MCF 10A (cell line): ENCODE measurements at regions not wholly inside any gene's neighbourhood (a gene's known extent, or its start where the extent isn't known, plus 50 kb on each side); places are given as distances from the start of the nearest gene placed in this dataset.
A peak's percentile ranks its signal among the peaks of the same experiment; 100 is the strongest.

Source experiments
- BruUV-seq: library from RNA; stranded (reverse); fragments of 400-500 nt; replicated peaks from 2 replicates; lab custom pipeline; 2021; lab: Mats Ljungman, UMichigan
- CTCF ChIA-PET: fragments of 300-600 bp; sonication (Branson Sonifier 250); formaldehyde crosslinking; extraction: SDS; loops from one replicate; lab custom pipeline; 2021; ENCODE audit warnings: antibody characterized with exemption, inconsistent platforms; lab: Yijun Ruan, JAX
- POLR2A ChIA-PET: fragments of 300-600, 350-650 bp; sonication (Branson Sonifier 250); formaldehyde crosslinking; extraction: SDS; loops from one replicate; lab custom pipeline; 2020; ENCODE audit warnings: antibody characterized with exemption, inconsistent platforms; lab: Yijun Ruan, JAX
- DNase-seq: peaks from one replicate; pipeline ENCODE4 v3.0.0-alpha.2; 2018; ENCODE audit not compliant: unreplicated experiment
- H3K27ac Mint-ChIP-seq: one replicate; pipeline ENCODE4 v1.8.0; 2022; ENCODE audit warnings: mild to moderate bottlenecking, low read depth, mixed read lengths; ENCODE audit not compliant: unreplicated experiment
- H3K27me3 Mint-ChIP-seq: one replicate; pipeline ENCODE4 v1.8.0; 2022; ENCODE audit warnings: mixed read lengths; ENCODE audit not compliant: insufficient read depth, unreplicated experiment
- H3K36me3 Mint-ChIP-seq: one replicate; pipeline ENCODE4 v1.8.0; 2022; ENCODE audit warnings: mild to moderate bottlenecking, moderate library complexity, mixed read lengths; ENCODE audit not compliant: insufficient read depth, unreplicated experiment
- H3K4me1 Mint-ChIP-seq: one replicate; pipeline ENCODE4 v1.8.0; 2022; ENCODE audit warnings: mixed read lengths; ENCODE audit not compliant: insufficient read depth, unreplicated experiment
- H3K4me3 Mint-ChIP-seq: one replicate; pipeline ENCODE4 v1.8.0; 2022; ENCODE audit warnings: mild to moderate bottlenecking, moderate library complexity, mixed read lengths; ENCODE audit not compliant: unreplicated experiment
- H3K9me3 Mint-ChIP-seq: one replicate; pipeline ENCODE4 v1.8.0; 2022; ENCODE audit warnings: mixed read lengths; ENCODE audit not compliant: unreplicated experiment
- intact Hi-C: fragments of 100-400 bp; cut with micrococcal nuclease; formaldehyde crosslinking; loops from 2 replicates; pipeline ENCODE4 v1.14.1; 2022
- TF ChIP-seq, protein P1 (sequence below): fragments of 200-600 bp; IDR thresholded peaks from one replicate; pipeline ENCODE4 v1.8.0; 2022; ENCODE audit warnings: antibody characterized with exemption, mild to moderate bottlenecking; ENCODE audit not compliant: unreplicated experiment

DNA sequence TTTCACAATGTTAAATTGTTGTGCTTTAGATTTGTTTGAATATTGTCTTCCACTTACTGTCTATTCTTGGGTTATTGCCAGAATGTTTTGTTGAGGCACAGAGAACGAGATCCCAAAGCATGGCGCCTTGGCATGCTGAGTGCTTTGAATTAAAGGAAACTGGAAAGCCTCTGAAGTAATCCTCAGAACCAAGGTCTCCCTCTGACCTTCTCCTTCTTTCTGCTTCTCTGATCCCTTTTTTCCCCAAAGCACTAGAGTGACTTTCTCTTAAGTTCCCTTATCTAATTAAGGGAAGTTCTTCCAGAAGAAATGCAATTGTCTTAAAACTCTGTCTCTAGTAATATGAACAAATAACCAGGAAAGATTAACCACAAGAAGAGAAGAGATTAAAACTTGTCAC is 214.7 kb downstream of the SPP2 start:
- CTCF ChIA-PET = interaction anchor here (0.6 kb wide), 1 partner anchor 11 kb away, joined by 3 read pairs; no protein-coding TSS in a partner anchor
- no TSS peak for BruUV-seq
- Mint-ChIP-seq H3K4me3 (no peak overlapping the region), H3K36me3 (no peaks in the 10 kb centered on the region), H3K27ac (no peak overlapping the region), H3K4me1 (peaks cover 23% of the 10 kb centered on the region), H3K9me3 (no peaks in the 10 kb centered on the region), H3K27me3 (no peaks in the 10 kb centered on the region)
- intact Hi-C loops = no loop called here
- TF ChIP-seq, protein P1, sequence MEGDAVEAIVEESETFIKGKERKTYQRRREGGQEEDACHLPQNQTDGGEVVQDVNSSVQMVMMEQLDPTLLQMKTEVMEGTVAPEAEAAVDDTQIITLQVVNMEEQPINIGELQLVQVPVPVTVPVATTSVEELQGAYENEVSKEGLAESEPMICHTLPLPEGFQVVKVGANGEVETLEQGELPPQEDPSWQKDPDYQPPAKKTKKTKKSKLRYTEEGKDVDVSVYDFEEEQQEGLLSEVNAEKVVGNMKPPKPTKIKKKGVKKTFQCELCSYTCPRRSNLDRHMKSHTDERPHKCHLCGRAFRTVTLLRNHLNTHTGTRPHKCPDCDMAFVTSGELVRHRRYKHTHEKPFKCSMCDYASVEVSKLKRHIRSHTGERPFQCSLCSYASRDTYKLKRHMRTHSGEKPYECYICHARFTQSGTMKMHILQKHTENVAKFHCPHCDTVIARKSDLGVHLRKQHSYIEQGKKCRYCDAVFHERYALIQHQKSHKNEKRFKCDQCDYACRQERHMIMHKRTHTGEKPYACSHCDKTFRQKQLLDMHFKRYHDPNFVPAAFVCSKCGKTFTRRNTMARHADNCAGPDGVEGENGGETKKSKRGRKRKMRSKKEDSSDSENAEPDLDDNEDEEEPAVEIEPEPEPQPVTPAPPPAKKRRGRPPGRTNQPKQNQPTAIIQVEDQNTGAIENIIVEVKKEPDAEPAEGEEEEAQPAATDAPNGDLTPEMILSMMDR = no peak
- POLR2A ChIA-PET = no interaction called here
- DNase-seq = no peak

DNA sequence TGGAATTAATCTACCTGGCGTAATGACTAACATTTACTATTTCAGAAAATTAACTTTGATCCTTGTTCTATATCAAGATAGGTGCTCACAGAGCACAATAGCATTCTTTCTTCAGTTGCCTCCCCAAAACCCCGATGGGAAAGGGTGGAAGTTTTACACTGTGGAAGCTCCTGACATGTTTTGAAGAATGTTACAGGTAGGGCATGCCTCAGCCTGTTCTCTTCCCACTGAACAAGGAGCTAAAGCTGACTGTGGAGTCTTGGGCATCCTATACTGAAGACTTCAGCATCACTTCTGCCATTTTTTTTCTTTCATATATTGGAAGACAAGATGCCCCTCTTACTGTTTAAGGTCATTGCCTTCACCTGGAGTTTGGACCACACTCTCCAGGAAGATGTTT is 211.2 kb downstream of the SPP2 start:
- no peak overlapping the region for H3K4me3 Mint-ChIP-seq
- no peaks in the 10 kb centered on the region for H3K9me3 Mint-ChIP-seq
- CTCF ChIA-PET = interaction anchor here (0.5 to 1.5 kb wide), 3 partner anchors 14 to 972 kb away, joined by 3 read pairs; no protein-coding TSS in a partner anchor
- peaks cover 29% of the 10 kb centered on the region for H3K4me1 Mint-ChIP-seq
- H3K27ac Mint-ChIP-seq = no peak overlapping the region
- H3K27me3 Mint-ChIP-seq = no peaks in the 10 kb centered on the region
- TF ChIP-seq, protein P1 = no peak
- no peaks in the 10 kb centered on the region for H3K36me3 Mint-ChIP-seq
- no TSS peak for BruUV-seq
- no peak for DNase-seq
- POLR2A ChIA-PET = interaction anchor here (0.6 to 1.4 kb wide), 4 partner anchors 10 to 235 kb away, joined by 3 to 4 read pairs (median 4); partner anchors contain the start of gene ARL4C
- intact Hi-C loops = no loop called here

DNA sequence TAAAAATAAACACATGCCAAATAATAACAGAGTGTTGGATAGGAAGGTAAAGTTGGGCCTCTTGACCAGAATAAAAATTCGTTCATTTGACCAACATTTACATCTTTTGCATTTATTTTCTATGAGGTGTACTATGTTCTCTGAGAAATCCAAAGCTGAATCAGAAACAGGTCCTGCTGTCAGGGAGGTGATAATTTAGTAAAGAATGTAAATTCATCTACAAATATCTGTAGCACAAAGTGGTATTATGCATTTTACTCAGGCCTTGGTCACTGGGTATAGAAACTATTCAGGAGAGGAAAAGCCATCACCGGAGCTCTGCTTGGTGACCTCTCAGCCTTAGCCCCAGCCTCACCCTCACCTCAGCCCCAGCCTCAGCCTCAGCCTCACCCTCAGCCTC is 208.9 kb downstream of the SPP2 start:
- POLR2A ChIA-PET = interaction anchor here (2.2 to 2.7 kb wide), 2 partner anchors 11 to 236 kb away, joined by 15 to 17 read pairs; partner anchors contain the start of gene ARL4C
- DNase-seq = no peak
- H3K27me3 Mint-ChIP-seq = no peaks in the 10 kb centered on the region
- no peak overlapping the region for H3K4me3 Mint-ChIP-seq
- H3K36me3 Mint-ChIP-seq = no peaks in the 10 kb centered on the region
- CTCF ChIA-PET = interaction anchor here (1.1 to 2.4 kb wide), 4 partner anchors 107 to 242 kb away, joined by 3 to 16 read pairs (median 4); no protein-coding TSS in a partner anchor
- intact Hi-C loops = no loop called here
- H3K4me1 Mint-ChIP-seq = peaks cover 29% of the 10 kb centered on the region
- no TSS peak for BruUV-seq
- H3K27ac Mint-ChIP-seq = peak overlapping the region; percentile 69
- H3K9me3 Mint-ChIP-seq = no peaks in the 10 kb centered on the region
- TF ChIP-seq, protein P1 = no peak

DNA sequence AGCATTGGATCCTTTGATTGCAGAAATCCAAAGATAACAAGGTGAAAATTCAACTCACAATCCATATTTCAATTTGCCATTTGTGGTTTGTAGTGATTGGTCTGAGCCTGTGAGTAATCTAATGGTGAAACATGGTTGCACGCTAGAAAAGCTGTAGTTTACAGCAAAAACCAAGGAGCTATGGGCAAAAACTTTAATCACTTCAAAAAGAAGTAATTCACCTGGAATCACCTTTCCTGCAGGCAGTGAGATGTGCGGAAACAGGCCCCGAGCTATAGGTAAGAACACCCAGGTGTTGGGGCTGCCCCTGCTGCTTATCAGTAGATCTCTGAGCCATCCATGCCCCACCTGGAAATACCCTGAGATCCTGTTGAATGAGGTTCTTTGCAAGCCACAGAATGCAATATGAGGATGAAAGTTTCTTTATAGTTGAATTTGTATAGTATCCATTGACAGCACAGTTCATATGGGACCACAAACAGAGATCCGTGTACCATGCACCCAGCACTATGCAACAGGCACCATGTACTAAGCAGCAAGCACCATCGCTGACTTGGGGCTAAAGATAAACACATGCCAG is 208.2 kb downstream of the SPP2 start:
- intact Hi-C loops = loop anchor here (1.0 kb wide), 5 partner anchors 31 to 282 kb away; no protein-coding TSS in a partner anchor
- H3K27me3 Mint-ChIP-seq = no peaks in the 10 kb centered on the region
- peaks cover 29% of the 10 kb centered on the region for H3K4me1 Mint-ChIP-seq
- TF ChIP-seq, protein P1 = no peak
- ChIA-PET POLR2A (interaction anchor here (0.5 to 5.6 kb wide), 17 partner anchors 10 to 1263 kb away, joined by 3 to 37 read pairs (median 4); partner anchors contain the start of gene ARL4C), CTCF (interaction anchor here (0.6 to 2.4 kb wide), 14 partner anchors 15 to 243 kb away, joined by 3 to 16 read pairs (median 3); no protein-coding TSS in a partner anchor)
- no peak for DNase-seq
- no TSS peak for BruUV-seq
- no peaks in the 10 kb centered on the region for H3K36me3 Mint-ChIP-seq
- peak overlapping the region; percentile 69 for H3K27ac Mint-ChIP-seq
- no peak overlapping the region for H3K4me3 Mint-ChIP-seq
- H3K9me3 Mint-ChIP-seq = no peaks in the 10 kb centered on the region
